DOHH2 (cell line): ENCODE measurements at regions not wholly inside any gene's neighbourhood (a gene's known extent, or its start where the extent isn't known, plus 50 kb on each side); places are given as distances from the start of the nearest gene placed in this dataset.

Experiments used
- H3F3A ChIP-seq: fragments of 200-600 bp; sonication (generic), shearing (Covaris generic); 2 replicates; pipeline ENCODE4 v1.6.0; 2016; ENCODE audit warnings: antibody characterized with exemption, mild to moderate bottlenecking; ENCODE audit not compliant: control insufficient read depth, insufficient read depth
- H3K27ac ChIP-seq: fragments of 200-600 bp; sonication (generic); 2 replicates; pipeline ENCODE4 v1.5.1; 2014; ENCODE audit warnings: low read depth, mild to moderate bottlenecking, low read length, moderate library complexity
- H3K27me3 ChIP-seq: fragments of 200-600 bp; sonication (generic); 2 replicates; pipeline ENCODE4 v1.6.1; 2014; ENCODE audit warnings: mild to moderate bottlenecking, low read length, mixed read lengths; ENCODE audit not compliant: control insufficient read depth
- H3K36me3 ChIP-seq: fragments of 200-600 bp; sonication (generic); 2 replicates; pipeline ENCODE4 v1.6.1; 2014; ENCODE audit warnings: mild to moderate bottlenecking, low read length, moderate library complexity, mixed read lengths; ENCODE audit not compliant: control insufficient read depth
- H3K4me1 ChIP-seq: fragments of 200-600 bp; sonication (generic); 2 replicates; pipeline ENCODE4 v1.6.1; 2014; ENCODE audit warnings: mild to moderate bottlenecking, low read length, mixed read lengths; ENCODE audit not compliant: control insufficient read depth
- H3K4me2 ChIP-seq: fragments of 200-600 bp; sonication (generic); 2 replicates; pipeline ENCODE4 v1.6.0; 2014; ENCODE audit warnings: mild to moderate bottlenecking, low read length, moderate library complexity
- H3K4me3 ChIP-seq: fragments of 200-600 bp; sonication (generic); 2 replicates; pipeline ENCODE4 v1.5.1; 2014; ENCODE audit warnings: mild to moderate bottlenecking, low read length, mixed read lengths
- H3K79me2 ChIP-seq: fragments of 200-600 bp; sonication (generic); 2 replicates; pipeline ENCODE4 v1.6.1; 2014; ENCODE audit warnings: mild to moderate bottlenecking, low read length, mixed read lengths; ENCODE audit not compliant: control insufficient read depth
- H3K9me2 ChIP-seq: fragments of 200-600 bp; sonication (generic); replicated peaks from 2 replicates; pipeline ENCODE4 v1.6.1; 2014; ENCODE audit warnings: mild to moderate bottlenecking, low read length, mixed read lengths; ENCODE audit not compliant: control insufficient read depth
- H3K9me3 ChIP-seq: fragments of 200-600 bp; sonication (generic); 2 replicates; pipeline ENCODE4 v1.6.1; 2014; ENCODE audit warnings: antibody characterized with exemption, low read length, mixed read lengths; ENCODE audit not compliant: control insufficient read depth, insufficient read depth
- H4K20me1 ChIP-seq: fragments of 200-600 bp; sonication (generic); 2 replicates; pipeline ENCODE4 v1.6.0; 2014; ENCODE audit warnings: low read depth, mild to moderate bottlenecking, antibody characterized with exemption, low read length, moderate library complexity; ENCODE audit not compliant: control insufficient read depth, insufficient read depth
- EZH2phosphoT487 ChIP-seq: fragments of 200-600 bp; sonication (generic); IDR thresholded peaks from 2 replicates; pipeline ENCODE4 v1.6.1; 2017; ENCODE audit warnings: borderline replicate concordance, mild to moderate bottlenecking, antibody characterized with exemption, low read length, moderate library complexity, mixed read lengths
- TF ChIP-seq, protein P1 (sequence below): fragments of 200-600 bp; sonication (generic); IDR thresholded peaks from one replicate; pipeline ENCODE4 v1.5.1; 2014; ENCODE audit warnings: antibody characterized with exemption, mild to moderate bottlenecking, low read depth, low read length; ENCODE audit not compliant: poor library complexity, severe bottlenecking

DNA sequence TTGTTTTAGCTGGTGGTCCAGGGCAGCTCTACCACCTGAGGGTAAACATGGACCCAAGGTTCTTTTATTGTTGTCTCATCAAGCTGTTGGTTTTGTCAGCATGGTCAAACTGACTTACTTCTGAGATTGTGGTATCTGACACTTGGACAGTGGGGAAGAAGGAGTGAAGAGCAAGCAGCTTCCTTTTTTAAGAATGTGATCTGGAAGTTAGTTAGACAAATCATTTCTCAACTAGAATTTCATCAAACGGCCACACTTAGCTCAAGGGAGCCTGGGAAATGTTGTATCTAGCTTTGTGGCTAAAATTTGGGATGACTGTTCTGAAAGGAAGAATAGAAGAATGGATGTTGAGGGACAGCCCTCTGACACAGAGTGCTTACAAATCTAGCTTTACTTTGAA, 215.2 kb downstream of the ZNF621 start:
- no peak overlapping the region for H3K4me2 ChIP-seq
- H3K27ac ChIP-seq = no peak overlapping the region
- no peaks in the 10 kb centered on the region for H3K9me2 ChIP-seq
- no peaks in the 10 kb centered on the region for H3K4me1 ChIP-seq
- H3K4me3 ChIP-seq = no peak overlapping the region
- TF ChIP-seq EZH2phosphoT487 = no peak
- TF ChIP-seq, protein P1, sequence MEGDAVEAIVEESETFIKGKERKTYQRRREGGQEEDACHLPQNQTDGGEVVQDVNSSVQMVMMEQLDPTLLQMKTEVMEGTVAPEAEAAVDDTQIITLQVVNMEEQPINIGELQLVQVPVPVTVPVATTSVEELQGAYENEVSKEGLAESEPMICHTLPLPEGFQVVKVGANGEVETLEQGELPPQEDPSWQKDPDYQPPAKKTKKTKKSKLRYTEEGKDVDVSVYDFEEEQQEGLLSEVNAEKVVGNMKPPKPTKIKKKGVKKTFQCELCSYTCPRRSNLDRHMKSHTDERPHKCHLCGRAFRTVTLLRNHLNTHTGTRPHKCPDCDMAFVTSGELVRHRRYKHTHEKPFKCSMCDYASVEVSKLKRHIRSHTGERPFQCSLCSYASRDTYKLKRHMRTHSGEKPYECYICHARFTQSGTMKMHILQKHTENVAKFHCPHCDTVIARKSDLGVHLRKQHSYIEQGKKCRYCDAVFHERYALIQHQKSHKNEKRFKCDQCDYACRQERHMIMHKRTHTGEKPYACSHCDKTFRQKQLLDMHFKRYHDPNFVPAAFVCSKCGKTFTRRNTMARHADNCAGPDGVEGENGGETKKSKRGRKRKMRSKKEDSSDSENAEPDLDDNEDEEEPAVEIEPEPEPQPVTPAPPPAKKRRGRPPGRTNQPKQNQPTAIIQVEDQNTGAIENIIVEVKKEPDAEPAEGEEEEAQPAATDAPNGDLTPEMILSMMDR = no peak
- H3K36me3 ChIP-seq = no peaks in the 10 kb centered on the region
- H3K9me3 ChIP-seq = no peaks in the 10 kb centered on the region
- no peaks in the 10 kb centered on the region for H3K79me2 ChIP-seq
- no peaks in the 10 kb centered on the region for H4K20me1 ChIP-seq
- H3F3A ChIP-seq = no peaks in the 10 kb centered on the region
- H3K27me3 ChIP-seq = peaks cover 3% of the 10 kb centered on the region; the same call in 1 of the 2 replicates

DNA sequence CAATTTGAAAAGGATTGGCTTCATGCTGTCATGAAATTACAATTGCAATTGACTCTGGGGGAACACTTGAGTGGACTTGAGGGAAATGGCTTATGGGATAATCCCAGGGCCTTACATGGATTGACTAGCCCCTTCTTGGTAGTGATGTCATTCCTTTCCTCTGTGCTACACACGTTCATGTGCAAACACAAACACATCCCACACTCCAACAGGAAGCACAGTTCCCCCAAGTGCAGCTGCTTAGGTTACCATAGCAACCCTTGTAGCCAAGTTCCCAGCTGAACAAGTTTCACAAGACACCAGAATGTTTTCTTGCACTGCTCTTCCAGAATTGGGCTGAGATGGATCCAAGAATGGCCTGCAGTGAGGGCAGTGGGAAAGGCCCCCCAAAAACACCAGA, 217.0 kb downstream of the ZNF621 start:
- Histone ChIP-seq H3K79me2 (no peaks in the 10 kb centered on the region), H3K4me2 (no peak overlapping the region), H3K36me3 (no peaks in the 10 kb centered on the region), H3K4me1 (no peaks in the 10 kb centered on the region), H3K9me2 (no peaks in the 10 kb centered on the region), H3K27me3 (peaks cover 3% of the 10 kb centered on the region; the same call in 1 of the 2 replicates), H3F3A (no peaks in the 10 kb centered on the region), H3K9me3 (no peaks in the 10 kb centered on the region), H4K20me1 (no peaks in the 10 kb centered on the region), H3K4me3 (no peak overlapping the region), H3K27ac (no peak overlapping the region)
- no peak for TF ChIP-seq EZH2phosphoT487
- TF ChIP-seq, protein P1 = no peak

DNA sequence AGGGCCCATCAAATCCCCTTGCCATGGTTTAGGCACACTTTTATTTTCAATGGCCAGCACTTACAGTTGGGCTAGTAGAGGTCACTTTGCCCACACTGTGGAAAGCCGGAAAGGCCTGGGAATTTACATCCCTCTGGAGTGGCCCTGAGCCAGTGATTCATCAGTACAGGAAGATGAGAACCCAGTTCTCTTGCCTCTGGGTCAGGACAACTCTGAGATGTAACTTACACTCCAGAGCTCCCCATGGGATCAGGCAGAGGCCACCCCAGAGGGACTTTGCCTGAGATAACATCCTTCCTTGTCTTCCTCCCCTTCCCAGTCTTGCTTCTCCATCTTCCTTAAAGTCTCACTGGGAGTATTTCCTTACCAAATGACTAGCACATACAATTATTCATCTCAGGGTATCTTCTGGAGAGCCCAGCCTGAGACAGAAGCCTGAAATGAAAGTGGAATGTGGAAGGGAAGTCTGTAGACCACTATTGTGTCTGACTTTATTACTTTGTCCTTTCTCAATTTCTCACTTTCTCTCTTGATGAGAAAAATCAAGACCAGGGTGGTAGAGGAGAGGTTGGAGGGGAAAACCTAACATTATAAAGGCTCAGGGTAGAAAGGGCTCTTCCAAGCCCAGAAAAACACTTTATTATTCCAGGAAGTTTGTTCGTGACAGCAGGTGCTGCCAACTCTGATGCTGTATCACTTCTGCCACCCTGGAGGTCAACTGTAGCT, 220.8 kb downstream of the ZNF621 start:
- H3K4me1 ChIP-seq = no peaks in the 10 kb centered on the region

More for the DNA sequence above, 220.8 kb downstream of the ZNF621 start:
- H4K20me1 ChIP-seq = no peaks in the 10 kb centered on the region
- no peaks in the 10 kb centered on the region for H3K9me3 ChIP-seq
- no peak overlapping the region for H3K27ac ChIP-seq
- no peak overlapping the region for H3K4me2 ChIP-seq
- H3K27me3 ChIP-seq = no peaks in the 10 kb centered on the region
- no peaks in the 10 kb centered on the region for H3K79me2 ChIP-seq
- no peaks in the 10 kb centered on the region for H3F3A ChIP-seq
- H3K9me2 ChIP-seq = no peaks in the 10 kb centered on the region
- no peak overlapping the region for H3K4me3 ChIP-seq
- TF ChIP-seq, protein P1 = no peak
- no peak for TF ChIP-seq EZH2phosphoT487
- no peaks in the 10 kb centered on the region for H3K36me3 ChIP-seq
